ENCODE measurements at regions not wholly inside any gene's neighbourhood (a gene's known extent, or its start where the extent isn't known, plus 50 kb on each side); places are given as distances from the start of the nearest gene placed in this dataset.

DNA sequence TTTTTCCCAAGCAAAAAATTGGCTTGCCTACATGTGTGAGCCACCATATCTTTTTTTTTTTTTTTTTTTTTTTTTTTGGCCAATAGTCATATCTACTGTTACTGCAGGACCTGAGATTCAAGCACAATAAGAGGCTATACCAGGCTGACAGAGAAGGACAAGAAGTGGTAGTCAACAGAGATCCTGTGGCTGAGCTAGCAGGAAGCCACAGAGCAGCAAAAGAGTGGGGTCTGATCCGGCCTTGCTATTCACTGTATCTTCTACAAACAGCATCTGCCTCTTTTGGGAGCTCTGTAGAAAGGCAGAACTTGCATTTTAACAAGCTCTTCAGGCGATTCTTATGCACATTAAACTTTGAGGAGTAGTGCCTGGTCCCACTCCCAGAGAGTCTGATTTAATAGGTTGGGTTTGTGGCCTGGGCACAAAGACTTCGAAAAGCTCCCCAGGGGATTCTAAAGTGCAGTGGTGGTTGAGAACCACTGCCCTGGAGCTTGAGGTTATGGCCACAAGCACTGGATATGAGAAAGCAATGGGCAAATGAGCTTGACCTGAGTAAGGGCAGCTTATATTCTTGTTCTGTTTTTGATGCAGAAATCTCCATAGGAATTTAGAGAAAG is 162.8 kb downstream of the PIK3R1 start:
- CTCF ChIA-PET (ENCODE audit: unreplicated experiment), result no interaction called here
- no TSS peak for BruUV-seq (replicated peaks)
- Histone ChIP-seq H3K36me3 (ENCODE audit: insufficient read depth, low read length) (no peaks in the 10 kb centered on the region), H3K79me2 (ENCODE audit: insufficient read depth, low read depth, low read length) (no peaks in the 10 kb centered on the region), H3K4me1 (ENCODE audit: insufficient read depth, low read length, poor library complexity, severe bottlenecking) (no peaks in the 10 kb centered on the region), H3K9me2 (ENCODE audit: insufficient read depth, low read length) (no peaks in the 10 kb centered on the region), H3K4me3 (ENCODE audit: low read depth, low read length, poor library complexity, severe bottlenecking) (no peak overlapping the region), H3K4me2 (ENCODE audit: low read length) (no peak overlapping the region), H4K20me1 (ENCODE audit: insufficient read depth, low read length) (no peaks in the 10 kb centered on the region), H3K27ac (ENCODE audit: low read depth, low read length, poor library complexity, severe bottlenecking) (no peak overlapping the region), H2AFZ (ENCODE audit: low read length) (no peak overlapping the region), H3K9me3 (ENCODE audit: low read length) (no peaks in the 10 kb centered on the region)
- TF ChIP-seq, protein P1, sequence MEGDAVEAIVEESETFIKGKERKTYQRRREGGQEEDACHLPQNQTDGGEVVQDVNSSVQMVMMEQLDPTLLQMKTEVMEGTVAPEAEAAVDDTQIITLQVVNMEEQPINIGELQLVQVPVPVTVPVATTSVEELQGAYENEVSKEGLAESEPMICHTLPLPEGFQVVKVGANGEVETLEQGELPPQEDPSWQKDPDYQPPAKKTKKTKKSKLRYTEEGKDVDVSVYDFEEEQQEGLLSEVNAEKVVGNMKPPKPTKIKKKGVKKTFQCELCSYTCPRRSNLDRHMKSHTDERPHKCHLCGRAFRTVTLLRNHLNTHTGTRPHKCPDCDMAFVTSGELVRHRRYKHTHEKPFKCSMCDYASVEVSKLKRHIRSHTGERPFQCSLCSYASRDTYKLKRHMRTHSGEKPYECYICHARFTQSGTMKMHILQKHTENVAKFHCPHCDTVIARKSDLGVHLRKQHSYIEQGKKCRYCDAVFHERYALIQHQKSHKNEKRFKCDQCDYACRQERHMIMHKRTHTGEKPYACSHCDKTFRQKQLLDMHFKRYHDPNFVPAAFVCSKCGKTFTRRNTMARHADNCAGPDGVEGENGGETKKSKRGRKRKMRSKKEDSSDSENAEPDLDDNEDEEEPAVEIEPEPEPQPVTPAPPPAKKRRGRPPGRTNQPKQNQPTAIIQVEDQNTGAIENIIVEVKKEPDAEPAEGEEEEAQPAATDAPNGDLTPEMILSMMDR (conservative IDR thresholded peaks at IDR 0.05; ENCODE audit: low read length), result no peak
- TF ChIP-seq EZH2phosphoT487 (IDR thresholded peaks at IDR 0.05; ENCODE audit: borderline replicate concordance, low read depth, low read length), result no peak
- intact Hi-C loops (cut with micrococcal nuclease; ENCODE audit: unreplicated experiment), result no loop called here
- no peak for DNase-seq (ENCODE audit: low spot score)
- POLR2A ChIA-PET, result interaction anchor here (0.5 to 0.8 kb wide), 3 partner anchors 90 to 450 kb away, joined by 3 to 4 read pairs (median 4); no protein-coding TSS in a partner anchor

DNA sequence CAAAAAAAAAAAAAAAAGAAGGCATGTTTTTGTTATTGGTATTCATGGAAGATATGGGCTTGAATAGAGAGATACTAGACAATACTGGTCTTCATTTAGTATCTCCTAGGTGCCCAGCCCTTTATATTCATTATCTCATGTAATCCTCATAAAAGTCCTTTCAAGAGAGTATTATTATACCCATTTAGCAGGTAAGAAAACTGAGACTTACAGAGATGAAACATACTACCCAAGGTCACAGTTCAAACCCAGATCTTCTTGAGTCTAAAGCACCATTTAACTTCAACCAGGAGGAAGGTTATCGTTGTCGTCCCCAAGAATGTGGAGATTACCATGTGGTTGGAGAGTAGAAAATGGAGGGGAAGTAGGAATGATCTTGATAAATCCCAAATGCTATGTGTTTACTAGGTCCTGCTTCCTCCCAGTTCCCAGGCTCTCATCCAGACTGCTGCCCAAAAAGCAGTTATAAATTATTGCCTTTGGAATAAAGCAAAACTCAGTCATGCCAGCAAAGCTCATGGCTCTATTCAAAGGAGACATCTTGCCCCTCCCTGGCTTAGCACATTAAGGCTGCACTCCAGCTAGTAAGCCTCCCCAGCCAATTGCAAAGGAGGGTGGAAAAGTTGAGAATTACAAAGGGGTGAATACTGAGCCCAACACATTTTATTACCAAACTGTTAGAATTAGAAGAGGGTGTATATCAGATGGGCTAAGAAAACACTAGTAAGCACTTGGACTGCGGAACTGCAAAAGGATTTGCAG is 163.9 kb downstream of the PIK3R1 start:
- Histone ChIP-seq H4K20me1 (ENCODE audit: insufficient read depth, low read length) (no peaks in the 10 kb centered on the region), H3K27ac (ENCODE audit: low read depth, low read length, poor library complexity, severe bottlenecking) (no peak overlapping the region), H3K9me3 (ENCODE audit: low read length) (no peaks in the 10 kb centered on the region), H3K4me1 (ENCODE audit: insufficient read depth, low read length, poor library complexity, severe bottlenecking) (no peaks in the 10 kb centered on the region), H3K9me2 (ENCODE audit: insufficient read depth, low read length) (no peaks in the 10 kb centered on the region), H3K4me3 (ENCODE audit: low read depth, low read length, poor library complexity, severe bottlenecking) (no peak overlapping the region), H3K79me2 (ENCODE audit: insufficient read depth, low read depth, low read length) (no peaks in the 10 kb centered on the region), H2AFZ (ENCODE audit: low read length) (no peak overlapping the region), H3K36me3 (ENCODE audit: insufficient read depth, low read length) (no peaks in the 10 kb centered on the region), H3K4me2 (ENCODE audit: low read length) (no peak overlapping the region)
- TF ChIP-seq, protein P1 (conservative IDR thresholded peaks at IDR 0.05; ENCODE audit: low read length), result no peak
- TF ChIP-seq EZH2phosphoT487 (IDR thresholded peaks at IDR 0.05; ENCODE audit: borderline replicate concordance, low read depth, low read length), result no peak
- CTCF ChIA-PET (ENCODE audit: unreplicated experiment), result no interaction called here
- no peak for DNase-seq (ENCODE audit: low spot score)
- POLR2A ChIA-PET, result interaction anchor here (0.7 kb wide), 2 partner anchors 85 to 449 kb away, joined by 3 to 4 read pairs; no protein-coding TSS in a partner anchor
- intact Hi-C loops (cut with micrococcal nuclease; ENCODE audit: unreplicated experiment), result no loop called here
- BruUV-seq (replicated peaks), result no TSS peak

DNA sequence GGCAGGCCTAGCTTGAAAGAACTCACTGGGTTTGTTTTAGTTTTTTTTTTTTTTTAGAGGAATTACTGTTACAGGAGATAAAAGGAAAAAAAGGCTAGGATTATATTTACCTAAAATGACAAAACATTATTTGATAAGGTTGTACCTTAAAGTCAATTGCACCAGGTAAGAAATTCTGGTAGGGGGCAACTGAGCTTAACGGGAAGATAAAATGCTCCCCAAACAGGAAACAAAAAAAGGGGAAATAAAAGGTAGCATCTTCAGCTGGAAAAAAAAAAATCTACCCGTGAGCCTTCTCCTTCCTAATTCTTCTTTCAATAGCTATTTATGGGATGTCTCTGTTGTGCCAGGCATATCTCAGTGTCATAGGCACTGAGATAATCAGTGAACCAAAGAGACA is 164.5 kb downstream of the PIK3R1 start:
- intact Hi-C loops (cut with micrococcal nuclease; ENCODE audit: unreplicated experiment), result no loop called here

More for the DNA sequence above, 164.5 kb downstream of the PIK3R1 start:
- H3K4me3 ChIP-seq (ENCODE audit: low read depth, low read length, poor library complexity, severe bottlenecking), result no peak overlapping the region
- DNase-seq (ENCODE audit: low spot score), result no peak
- ChIA-PET POLR2A (interaction anchor here (0.7 kb wide), 1 partner anchor 86 kb away, joined by 3 read pairs; no protein-coding TSS in a partner anchor), CTCF (ENCODE audit: unreplicated experiment) (no interaction called here)
- H3K36me3 ChIP-seq (ENCODE audit: insufficient read depth, low read length), result no peaks in the 10 kb centered on the region
- BruUV-seq (replicated peaks), result no TSS peak
- H2AFZ ChIP-seq (ENCODE audit: low read length), result no peak overlapping the region
- no peaks in the 10 kb centered on the region for H3K4me1 ChIP-seq (ENCODE audit: insufficient read depth, low read length, poor library complexity, severe bottlenecking)
- no peaks in the 10 kb centered on the region for H3K9me2 ChIP-seq (ENCODE audit: insufficient read depth, low read length)
- TF ChIP-seq, protein P1 (conservative IDR thresholded peaks at IDR 0.05; ENCODE audit: low read length), result no peak
- TF ChIP-seq EZH2phosphoT487 (IDR thresholded peaks at IDR 0.05; ENCODE audit: borderline replicate concordance, low read depth, low read length), result no peak
- H3K4me2 ChIP-seq (ENCODE audit: low read length), result no peak overlapping the region
- H3K9me3 ChIP-seq (ENCODE audit: low read length), result no peaks in the 10 kb centered on the region
- H3K79me2 ChIP-seq (ENCODE audit: insufficient read depth, low read depth, low read length), result no peaks in the 10 kb centered on the region
- no peaks in the 10 kb centered on the region for H4K20me1 ChIP-seq (ENCODE audit: insufficient read depth, low read length)
- H3K27ac ChIP-seq (ENCODE audit: low read depth, low read length, poor library complexity, severe bottlenecking), result no peak overlapping the region
